Ishikawa (cell line): ENCODE measurements at regions not wholly inside any gene's neighbourhood (a gene's known extent, or its start where the extent isn't known, plus 50 kb on each side); places are given as distances from the start of the nearest gene placed in this dataset.

Experiments used
- CEBPB ChIP-seq: IDR thresholded peaks from 2 replicates; pipeline ENCODE4 v1.6.1; 2012
- CREB1 ChIP-seq: IDR thresholded peaks from 2 replicates; pipeline ENCODE4 v1.6.1; 2012; ENCODE audit warnings: low read depth
- EGR1 ChIP-seq: IDR thresholded peaks from 2 replicates; pipeline ENCODE4 v1.6.1; 2012
- EP300 ChIP-seq: IDR thresholded peaks from 2 replicates; pipeline ENCODE4 v1.6.1; 2012; ENCODE audit warnings: borderline replicate concordance
- FOXM1 ChIP-seq: IDR thresholded peaks from 2 replicates; pipeline ENCODE4 v1.6.1; 2012; ENCODE audit warnings: low read depth, borderline replicate concordance
- MAX ChIP-seq: IDR thresholded peaks from 2 replicates; pipeline ENCODE4 v1.6.1; 2012
- NFIC ChIP-seq: IDR thresholded peaks from 2 replicates; pipeline ENCODE4 v1.6.1; 2012
- RAD21 ChIP-seq: IDR thresholded peaks from 2 replicates; pipeline ENCODE4 v1.6.1; 2012; ENCODE audit warnings: low read depth
- TAF1 ChIP-seq: IDR thresholded peaks from 2 replicates; pipeline ENCODE4 v1.6.1; 2012; ENCODE audit warnings: low read depth, mild to moderate bottlenecking
- TCF12 ChIP-seq: IDR thresholded peaks from 2 replicates; pipeline ENCODE4 v1.6.1; 2012; ENCODE audit warnings: low read depth
- TEAD4 ChIP-seq: IDR thresholded peaks from 2 replicates; pipeline ENCODE4 v1.6.1; 2012
- USF1 ChIP-seq: IDR thresholded peaks from 2 replicates; pipeline ENCODE4 v1.6.1; 2012
- YY1 ChIP-seq: IDR thresholded peaks from 2 replicates; pipeline ENCODE4 v1.6.1; 2012; ENCODE audit warnings: low read depth
- ZBTB7A ChIP-seq: IDR thresholded peaks from 2 replicates; pipeline ENCODE4 v1.6.1; 2012; ENCODE audit warnings: low read depth
- TF ChIP-seq, protein P1 (sequence below): IDR thresholded peaks from 2 replicates; pipeline ENCODE4 v1.6.1; 2012; ENCODE audit warnings: low read depth, mild to moderate bottlenecking

GRCh38 chr6:20341564-20341963 lies 60.1 kb upstream of the E2F3 start:
- TF ChIP-seq RAD21 (no peak), TCF12 (no peak), MAX (no peak), ZBTB7A (no peak), EP300 (no peak), CEBPB (no peak), USF1 (no peak), TAF1 (no peak), FOXM1 (no peak), YY1 (no peak), NFIC (no peak), CREB1 (no peak), EGR1 (no peak), TEAD4 (no peak)
- TF ChIP-seq, protein P1, sequence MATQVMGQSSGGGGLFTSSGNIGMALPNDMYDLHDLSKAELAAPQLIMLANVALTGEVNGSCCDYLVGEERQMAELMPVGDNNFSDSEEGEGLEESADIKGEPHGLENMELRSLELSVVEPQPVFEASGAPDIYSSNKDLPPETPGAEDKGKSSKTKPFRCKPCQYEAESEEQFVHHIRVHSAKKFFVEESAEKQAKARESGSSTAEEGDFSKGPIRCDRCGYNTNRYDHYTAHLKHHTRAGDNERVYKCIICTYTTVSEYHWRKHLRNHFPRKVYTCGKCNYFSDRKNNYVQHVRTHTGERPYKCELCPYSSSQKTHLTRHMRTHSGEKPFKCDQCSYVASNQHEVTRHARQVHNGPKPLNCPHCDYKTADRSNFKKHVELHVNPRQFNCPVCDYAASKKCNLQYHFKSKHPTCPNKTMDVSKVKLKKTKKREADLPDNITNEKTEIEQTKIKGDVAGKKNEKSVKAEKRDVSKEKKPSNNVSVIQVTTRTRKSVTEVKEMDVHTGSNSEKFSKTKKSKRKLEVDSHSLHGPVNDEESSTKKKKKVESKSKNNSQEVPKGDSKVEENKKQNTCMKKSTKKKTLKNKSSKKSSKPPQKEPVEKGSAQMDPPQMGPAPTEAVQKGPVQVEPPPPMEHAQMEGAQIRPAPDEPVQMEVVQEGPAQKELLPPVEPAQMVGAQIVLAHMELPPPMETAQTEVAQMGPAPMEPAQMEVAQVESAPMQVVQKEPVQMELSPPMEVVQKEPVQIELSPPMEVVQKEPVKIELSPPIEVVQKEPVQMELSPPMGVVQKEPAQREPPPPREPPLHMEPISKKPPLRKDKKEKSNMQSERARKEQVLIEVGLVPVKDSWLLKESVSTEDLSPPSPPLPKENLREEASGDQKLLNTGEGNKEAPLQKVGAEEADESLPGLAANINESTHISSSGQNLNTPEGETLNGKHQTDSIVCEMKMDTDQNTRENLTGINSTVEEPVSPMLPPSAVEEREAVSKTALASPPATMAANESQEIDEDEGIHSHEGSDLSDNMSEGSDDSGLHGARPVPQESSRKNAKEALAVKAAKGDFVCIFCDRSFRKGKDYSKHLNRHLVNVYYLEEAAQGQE, result no peak

DNA sequence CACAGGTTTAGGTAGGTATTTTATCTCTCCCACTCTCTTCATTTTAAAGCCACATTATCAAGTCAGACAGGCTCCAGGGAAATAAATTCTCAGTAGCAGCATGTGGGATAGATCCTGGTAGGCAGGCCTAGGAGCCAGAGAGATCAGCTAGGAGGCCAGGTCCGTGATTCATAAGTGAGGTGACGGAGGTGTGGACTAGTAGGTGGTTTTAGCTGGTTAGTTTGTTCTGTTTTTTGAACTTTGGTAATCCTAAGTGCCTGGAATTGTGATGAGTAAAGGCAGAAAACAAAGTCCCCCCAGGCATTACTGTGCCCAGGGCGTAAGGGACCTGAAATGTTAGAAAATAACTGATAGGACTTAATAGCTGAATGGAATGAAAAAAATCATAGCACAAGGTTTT lies 53.6 kb upstream of the E2F3 start:
- TF ChIP-seq EGR1 (no peak), TAF1 (no peak), MAX (no peak), CEBPB (no peak), CREB1 (no peak), FOXM1 (no peak), USF1 (no peak), NFIC (no peak), ZBTB7A (no peak), TEAD4 (no peak), TCF12 (no peak), EP300 (no peak), RAD21 (no peak), YY1 (no peak)
- TF ChIP-seq, protein P1, result no peak

DNA sequence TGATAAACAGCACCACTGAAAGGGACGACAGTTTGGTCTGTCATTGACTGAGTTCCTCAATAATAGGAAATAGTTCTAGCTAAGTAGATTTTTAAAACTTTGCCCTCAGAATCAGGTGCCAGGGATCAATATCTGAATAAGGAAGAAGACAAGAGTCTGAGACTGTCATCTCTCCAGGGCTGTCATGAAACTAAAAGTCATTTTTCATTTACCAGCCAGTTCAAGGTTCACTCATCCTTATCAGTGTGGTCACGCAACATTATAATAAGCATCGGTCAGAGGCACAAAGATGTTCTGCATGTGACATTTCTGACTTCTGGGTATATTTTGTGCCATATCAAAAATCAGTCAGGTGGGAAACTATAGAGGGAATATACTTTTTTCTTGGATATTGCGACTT lies 52.5 kb upstream of the E2F3 start:
- TF ChIP-seq NFIC (no peak), YY1 (no peak), ZBTB7A (no peak)

GRCh38 chr6:20350215-20350614 lies 51.5 kb upstream of the E2F3 start:
- TF ChIP-seq RAD21 (no peak), EGR1 (no peak), EP300 (no peak), CREB1 (no peak), TAF1 (no peak), TCF12 (no peak), USF1 (no peak), YY1 (no peak)
- TF ChIP-seq, protein P1, result no peak
